OCI-LY3 (cell line): ENCODE measurements at regions not wholly inside any gene's neighbourhood (a gene's known extent, or its start where the extent isn't known, plus 50 kb on each side); places are given as distances from the start of the nearest gene placed in this dataset.
A peak's percentile ranks its signal among the peaks of the same experiment; 100 is the strongest.

Experiments
- H2AFZ ChIP-seq: fragments of 200-600, 300-600 bp; shearing (Covaris generic); 2 replicates; pipeline ENCODE4 v1.6.0; 2014; ENCODE audit warnings: antibody characterized with exemption, low read depth, low read length
- H3K27ac ChIP-seq: fragments of 200-600, 300-600 bp; sonication (generic); 2 replicates; pipeline ENCODE4 v1.5.1; 2014; ENCODE audit warnings: mild to moderate bottlenecking, low read length, moderate library complexity, mixed read lengths
- H3K27me3 ChIP-seq: fragments of 200-600, 300-600 bp; sonication (generic); 2 replicates; pipeline ENCODE4 v1.6.1; 2014; ENCODE audit warnings: low read depth, low read length, mixed read lengths
- H3K36me3 ChIP-seq: fragments of 200-600, 300-600 bp; sonication (generic); replicated peaks from 2 replicates; pipeline ENCODE3; 2014; ENCODE audit warnings: low read depth, low read length, mixed read lengths
- H3K4me1 ChIP-seq: fragments of 300-600, 200-600 bp; sonication (generic); 2 replicates; pipeline ENCODE4 v1.6.1; 2014; ENCODE audit warnings: low read length, mixed read lengths
- H3K4me2 ChIP-seq: fragments of 200-600, 300-600 bp; sonication (generic); 2 replicates; pipeline ENCODE4 v1.6.1; 2014; ENCODE audit warnings: low read length, mixed read lengths
- H3K4me3 ChIP-seq: fragments of 300-600, 200-600 bp; sonication (generic); 2 replicates; pipeline ENCODE4 v1.5.1; 2014; ENCODE audit warnings: antibody characterized with exemption, mild to moderate bottlenecking, low read length, moderate library complexity
- H3K79me2 ChIP-seq: fragments of 300-600, 200-600 bp; shearing (Covaris generic); 2 replicates; pipeline ENCODE4 v1.6.1; 2014; ENCODE audit warnings: mild to moderate bottlenecking, low read length, mixed read lengths
- H3K9ac ChIP-seq: fragments of 300-600, 200-600 bp; shearing (Covaris generic); 2 replicates; pipeline ENCODE4 v1.6.0; 2014; ENCODE audit warnings: mild to moderate bottlenecking, low read length, moderate library complexity
- H3K9me3 ChIP-seq: fragments of 200-600, 300-600 bp; shearing (Covaris generic); 2 replicates; pipeline ENCODE4 v1.6.1; 2014; ENCODE audit warnings: low read length, mixed read lengths; ENCODE audit not compliant: insufficient read depth
- H4K20me1 ChIP-seq: fragments of 200-600, 300-600 bp; sonication (generic); 2 replicates; pipeline ENCODE4 v1.6.1; 2016; ENCODE audit warnings: low read length, mixed read lengths; ENCODE audit not compliant: insufficient read depth
- CTCF ChIP-seq: fragments of 200-600, 300-600 bp; sonication (generic); IDR thresholded peaks from 2 replicates; pipeline ENCODE4 v1.5.1; 2014; ENCODE audit warnings: antibody characterized with exemption, low read length, low read depth
- EZH2phosphoT487 ChIP-seq: fragments of 200-600 bp; shearing (Covaris generic); IDR thresholded peaks from 2 replicates; pipeline ENCODE4 v1.6.1; 2018; ENCODE audit warnings: antibody characterized with exemption, mixed run types, low read depth

DNA sequence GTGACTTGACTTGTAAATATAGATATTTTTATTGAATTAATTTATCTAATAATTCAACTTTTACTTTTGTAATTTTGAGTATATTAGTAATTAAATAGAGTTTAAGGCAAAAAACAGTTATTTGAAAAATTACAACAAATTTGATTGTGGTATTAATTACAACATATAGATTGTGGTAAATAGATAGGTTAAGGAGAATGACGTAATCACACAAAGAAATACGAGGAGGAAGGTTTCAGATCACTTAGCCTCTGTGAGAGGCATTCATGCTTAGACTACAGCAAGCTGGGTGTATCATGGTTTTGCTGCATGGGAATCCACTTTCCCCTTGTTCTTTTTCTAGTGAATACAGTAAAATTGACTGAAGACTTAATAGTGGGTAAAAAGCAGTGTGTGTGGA lies 878.4 kb upstream of the EDIL3 start:
- H3K9ac ChIP-seq = no peak overlapping the region
- H3K27me3 ChIP-seq = no peaks in the 10 kb centered on the region
- no peak for TF ChIP-seq EZH2phosphoT487
- TF ChIP-seq CTCF = no peak
- H3K79me2 ChIP-seq = no peaks in the 10 kb centered on the region
- H3K4me1 ChIP-seq = no peaks in the 10 kb centered on the region
- no peaks in the 10 kb centered on the region for H3K9me3 ChIP-seq
- no peak overlapping the region for H2AFZ ChIP-seq
- H3K4me3 ChIP-seq = no peak overlapping the region
- H3K4me2 ChIP-seq = no peak overlapping the region
- H3K27ac ChIP-seq = no peak overlapping the region
- H4K20me1 ChIP-seq = no peaks in the 10 kb centered on the region
- H3K36me3 ChIP-seq = no peaks in the 10 kb centered on the region

- Histone ChIP-seq H3K36me3 (no peaks in the 10 kb centered on the region), H3K9me3 (no peaks in the 10 kb centered on the region), H3K9ac (no peak overlapping the region), H3K27ac (no peak overlapping the region), H3K27me3 (no peaks in the 10 kb centered on the region), H3K4me1 (no peaks in the 10 kb centered on the region), H3K4me2 (no peak overlapping the region), H2AFZ (no peak overlapping the region), H3K4me3 (no peak overlapping the region), H3K79me2 (no peaks in the 10 kb centered on the region), H4K20me1 (no peaks in the 10 kb centered on the region)
- TF ChIP-seq EZH2phosphoT487 (no peak), CTCF (no peak)
Observed at GRCh38 chr5:85266692-85267091, 882.0 kb upstream of the EDIL3 start.

DNA sequence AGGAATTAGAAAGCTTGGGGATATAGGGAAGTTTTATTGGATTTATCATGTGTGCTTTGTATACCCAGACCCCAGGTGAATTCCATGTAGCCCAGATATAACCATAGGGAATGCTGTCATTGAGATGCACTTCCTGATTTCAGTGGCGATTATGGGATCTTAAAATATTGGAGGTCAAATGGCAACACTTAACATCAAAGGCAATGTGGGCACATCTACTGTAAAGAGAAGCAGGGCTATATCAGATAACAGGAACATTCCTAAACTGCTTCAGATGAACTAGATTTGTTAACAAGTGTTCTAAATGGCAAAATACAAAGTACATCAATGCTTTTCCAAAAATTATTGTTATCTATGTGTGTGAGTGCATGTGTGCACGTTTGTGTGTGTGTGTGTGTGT lies 883.5 kb upstream of the EDIL3 start:
- Histone ChIP-seq H3K4me3 (no peak overlapping the region), H3K79me2 (no peaks in the 10 kb centered on the region), H4K20me1 (no peaks in the 10 kb centered on the region), H3K9me3 (no peaks in the 10 kb centered on the region), H3K9ac (no peak overlapping the region), H2AFZ (no peak overlapping the region), H3K36me3 (no peaks in the 10 kb centered on the region), H3K4me1 (no peaks in the 10 kb centered on the region), H3K27ac (no peak overlapping the region), H3K27me3 (no peaks in the 10 kb centered on the region), H3K4me2 (no peak overlapping the region)
- TF ChIP-seq CTCF (no peak), EZH2phosphoT487 (no peak)

- no peak for TF ChIP-seq EZH2phosphoT487
- TF ChIP-seq CTCF = no peak
- no peak overlapping the region for H3K9ac ChIP-seq
- peaks cover 19% of the 10 kb centered on the region for H3K4me1 ChIP-seq
- no peaks in the 10 kb centered on the region for H3K36me3 ChIP-seq
- no peaks in the 10 kb centered on the region for H3K27me3 ChIP-seq
- no peaks in the 10 kb centered on the region for H4K20me1 ChIP-seq
- H3K4me3 ChIP-seq = no peak overlapping the region
- no peaks in the 10 kb centered on the region for H3K9me3 ChIP-seq
- no peak overlapping the region for H2AFZ ChIP-seq
- H3K27ac ChIP-seq = no peak overlapping the region
- H3K79me2 ChIP-seq = no peaks in the 10 kb centered on the region
- H3K4me2 ChIP-seq = peak overlapping the region; percentile 14; the same call in 1 of the 2 replicates
Observed at GRCh38 chr5:85278193-85278592, 893.5 kb upstream of the EDIL3 start.
